A673 (cell line): ENCODE measurements at regions not wholly inside any gene's neighbourhood (a gene's known extent, or its start where the extent isn't known, plus 50 kb on each side); places are given as distances from the start of the nearest gene placed in this dataset.

Experiments used
- BruUV-seq: library from RNA; stranded (reverse); fragments of 400-500 nt; replicated peaks from 2 replicates; lab custom pipeline; 2021; lab: Mats Ljungman, UMichigan
- CTCF ChIA-PET: fragments of 300-600 bp; sonication (Branson Sonifier 250); formaldehyde crosslinking; loops from one replicate; lab custom pipeline; 2022; ENCODE audit warnings: antibody characterized with exemption; lab: Charles Lee
- POLR2A ChIA-PET: fragments of 300-600 bp; sonication (Branson Sonifier 250); formaldehyde crosslinking; loops from one replicate; lab custom pipeline; 2022; ENCODE audit warnings: antibody characterized with exemption; ENCODE audit not compliant: low non-redundant PET; lab: Charles Lee
- DNase-seq: peaks from one replicate; pipeline ENCODE4 v3.0.0-alpha.2; 2015; ENCODE audit warnings: low spot score
- H3K27ac ChIP-seq: fragments of 200-600 bp; sonication (generic); 2 replicates; pipeline ENCODE4 v1.5.1; 2016; ENCODE audit warnings: mixed run types, low read depth, mild to moderate bottlenecking, mixed read lengths, antibody characterized with exemption, low read length; ENCODE audit not compliant: poor library complexity, severe bottlenecking
- H3K27me3 ChIP-seq: fragments of 200-600 bp; sonication (generic); replicated peaks from 2 replicates; pipeline ENCODE4 v1.6.1; 2017; ENCODE audit warnings: mixed run types, low read depth, mild to moderate bottlenecking, mixed read lengths, antibody characterized with exemption, low read length; ENCODE audit not compliant: insufficient read depth, poor library complexity
- H3K36me3 ChIP-seq: fragments of 200-600 bp; sonication (generic); 2 replicates; pipeline ENCODE4 v1.6.1; 2016; ENCODE audit warnings: mixed run types, mild to moderate bottlenecking, mixed read lengths, antibody characterized with exemption, low read length; ENCODE audit not compliant: insufficient read depth, poor library complexity, severe bottlenecking
- H3K4me1 ChIP-seq: fragments of 200-600 bp; sonication (generic); 2 replicates; pipeline ENCODE4 v1.6.1; 2017; ENCODE audit warnings: mixed run types, mild to moderate bottlenecking, mixed read lengths, antibody characterized with exemption, low read length; ENCODE audit not compliant: insufficient read depth, poor library complexity, severe bottlenecking
- H3K4me3 ChIP-seq: fragments of 200-600 bp; sonication (generic); 2 replicates; pipeline ENCODE4 v1.5.1; 2016; ENCODE audit warnings: low read depth, mixed run types, mild to moderate bottlenecking, mixed read lengths, low read length; ENCODE audit not compliant: poor library complexity, severe bottlenecking
- H3K9me3 ChIP-seq: fragments of 200-600 bp; sonication (generic); 2 replicates; pipeline ENCODE4 v1.6.1; 2016; ENCODE audit warnings: mixed run types, low read depth, mild to moderate bottlenecking, mixed read lengths, antibody characterized with exemption, low read length; ENCODE audit not compliant: poor library complexity, severe bottlenecking
- CTCF ChIP-seq: fragments of 300-800, 200-600 bp; sonication (generic); conservative IDR thresholded peaks from 2 replicates; pipeline ENCODE4 v1.5.1; 2017; ENCODE audit warnings: low read depth, mild to moderate bottlenecking, antibody characterized with exemption, low read length, moderate library complexity, mixed read lengths
- EZH2 ChIP-seq: fragments of 200-600 bp; sonication (generic); IDR thresholded peaks from 2 replicates; pipeline ENCODE4 v1.6.1; 2017; ENCODE audit warnings: borderline replicate concordance, low read depth, mild to moderate bottlenecking, mixed read lengths, antibody characterized with exemption, low read length; ENCODE audit not compliant: poor library complexity, severe bottlenecking
- intact Hi-C: fragments of 100-400 bp; cut with micrococcal nuclease; formaldehyde crosslinking; loops from one replicate; pipeline ENCODE4 v1.10.0; 2022; ENCODE audit not compliant: unreplicated experiment

GRCh38 chr20:7770578-7770977 is 169.7 kb downstream of the HAO1 start:
- Histone ChIP-seq H3K27ac (no peak overlapping the region), H3K4me3 (no peak overlapping the region), H3K4me1 (no peaks in the 10 kb centered on the region), H3K36me3 (no peaks in the 10 kb centered on the region), H3K9me3 (no peaks in the 10 kb centered on the region), H3K27me3 (no peaks in the 10 kb centered on the region)
- ChIA-PET POLR2A (no interaction called here), CTCF (no interaction called here)
- intact Hi-C loops = no loop called here
- DNase-seq = no peak
- TF ChIP-seq EZH2 (no peak), CTCF (no peak)
- no TSS peak for BruUV-seq

GRCh38 chr20:7772371-7772770 is 167.9 kb downstream of the HAO1 start:
- no peak overlapping the region for H3K4me3 ChIP-seq
- H3K27me3 ChIP-seq = no peaks in the 10 kb centered on the region
- no peak for DNase-seq
- intact Hi-C loops = no loop called here
- no peak for TF ChIP-seq CTCF
- no peak for TF ChIP-seq EZH2
- no TSS peak for BruUV-seq
- H3K9me3 ChIP-seq = no peaks in the 10 kb centered on the region
- no peaks in the 10 kb centered on the region for H3K36me3 ChIP-seq
- H3K27ac ChIP-seq = no peak overlapping the region
- H3K4me1 ChIP-seq = no peaks in the 10 kb centered on the region
- ChIA-PET POLR2A (no interaction called here), CTCF (no interaction called here)

GRCh38 chr20:7773511-7773910 is 166.7 kb downstream of the HAO1 start:
- Histone ChIP-seq H3K27ac (no peak overlapping the region), H3K36me3 (no peaks in the 10 kb centered on the region), H3K4me3 (no peak overlapping the region), H3K27me3 (no peaks in the 10 kb centered on the region), H3K9me3 (no peaks in the 10 kb centered on the region), H3K4me1 (no peaks in the 10 kb centered on the region)
- TF ChIP-seq EZH2 = no peak
- TF ChIP-seq CTCF = no peak
- BruUV-seq = no TSS peak
- intact Hi-C loops = no loop called here
- CTCF ChIA-PET = no interaction called here
- DNase-seq = no peak
- POLR2A ChIA-PET = no interaction called here
